HFFc6 (cell line): ENCODE measurements at regions not wholly inside any gene's neighbourhood (a gene's known extent, or its start where the extent isn't known, plus 50 kb on each side); places are given as distances from the start of the nearest gene placed in this dataset.

Experiments used
- DNase-seq: peaks from one replicate; pipeline ENCODE4 v3.0.0-alpha.2; 2018
- H3K27ac Mint-ChIP-seq: 2 replicates; pipeline ENCODE4 v1.8.0; 2020; ENCODE audit warnings: mild to moderate bottlenecking, mixed read lengths
- H3K27me3 Mint-ChIP-seq: 2 replicates; pipeline ENCODE4 v1.8.0; 2021; ENCODE audit warnings: mild to moderate bottlenecking, moderate library complexity, mixed read lengths; ENCODE audit not compliant: insufficient read depth
- H3K36me3 Mint-ChIP-seq: 2 replicates; pipeline ENCODE4 v1.8.0; 2021; ENCODE audit warnings: low read depth, mixed read lengths
- H3K4me1 Mint-ChIP-seq: 2 replicates; pipeline ENCODE4 v1.8.0; 2020; ENCODE audit warnings: low read depth, mixed read lengths
- H3K4me3 Mint-ChIP-seq: 2 replicates; pipeline ENCODE4 v1.8.0; 2020; ENCODE audit warnings: mild to moderate bottlenecking, moderate library complexity, mixed read lengths
- H3K9me3 Mint-ChIP-seq: 2 replicates; pipeline ENCODE4 v1.8.0; 2020; ENCODE audit warnings: mild to moderate bottlenecking, mixed read lengths
- CTCF ChIP-seq: fragments of 200-600 bp; sonication (generic); IDR thresholded peaks from 2 replicates; pipeline ENCODE4 v1.5.0; 2021; ENCODE audit warnings: antibody characterized with exemption, mild to moderate bottlenecking

- no peak overlapping the region for H3K27ac Mint-ChIP-seq
- peaks cover 5% of the 10 kb centered on the region for H3K36me3 Mint-ChIP-seq
- DNase-seq = no peak
- H3K27me3 Mint-ChIP-seq = no peaks in the 10 kb centered on the region
- TF ChIP-seq CTCF = no peak
- peaks cover 49% of the 10 kb centered on the region for H3K9me3 Mint-ChIP-seq
- no peak overlapping the region for H3K4me3 Mint-ChIP-seq
- no peaks in the 10 kb centered on the region for H3K4me1 Mint-ChIP-seq
These were observed 345.1 kb downstream of the GLRX3 start for GRCh38 chr10:130481076-130481930.

DNA sequence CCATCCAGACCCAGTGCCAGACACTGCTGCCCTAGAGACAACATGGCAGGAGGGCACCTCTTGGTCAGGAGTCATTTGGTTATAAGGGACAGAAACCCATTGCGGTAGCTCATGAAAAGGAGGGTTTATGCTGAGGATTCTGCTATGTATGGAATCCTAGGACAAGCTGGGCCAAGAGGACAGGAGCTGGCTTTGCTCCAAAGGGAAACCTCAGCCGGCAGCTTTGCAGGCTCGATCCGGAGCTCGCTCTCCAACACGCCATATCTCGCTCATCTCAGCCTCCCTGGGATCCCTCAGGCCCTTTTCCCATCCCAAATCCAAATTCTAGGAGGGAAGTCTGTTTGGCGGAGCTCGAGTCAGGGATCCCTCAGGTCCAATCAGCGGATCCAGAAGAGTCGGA, 345.7 kb downstream of the GLRX3 start:
- no peaks in the 10 kb centered on the region for H3K4me1 Mint-ChIP-seq
- no peak for DNase-seq
- no peak overlapping the region for H3K27ac Mint-ChIP-seq

GRCh38 chr10:130483691-130484467, 347.7 kb downstream of the GLRX3 start:
- Mint-ChIP-seq H3K4me3 (no peak overlapping the region), H3K27ac (no peak overlapping the region), H3K36me3 (peaks cover 5% of the 10 kb centered on the region), H3K9me3 (peaks cover 44% of the 10 kb centered on the region), H3K27me3 (peaks cover 2% of the 10 kb centered on the region; the same call in 1 of the 2 replicates), H3K4me1 (no peaks in the 10 kb centered on the region)
- TF ChIP-seq CTCF = no peak
- DNase-seq = no peak

More for the DNA sequence above, 345.7 kb downstream of the GLRX3 start:
- no peak for TF ChIP-seq CTCF
- peaks cover 45% of the 10 kb centered on the region for H3K9me3 Mint-ChIP-seq
- no peaks in the 10 kb centered on the region for H3K27me3 Mint-ChIP-seq
- no peak overlapping the region for H3K4me3 Mint-ChIP-seq
- peaks cover 5% of the 10 kb centered on the region for H3K36me3 Mint-ChIP-seq

DNA sequence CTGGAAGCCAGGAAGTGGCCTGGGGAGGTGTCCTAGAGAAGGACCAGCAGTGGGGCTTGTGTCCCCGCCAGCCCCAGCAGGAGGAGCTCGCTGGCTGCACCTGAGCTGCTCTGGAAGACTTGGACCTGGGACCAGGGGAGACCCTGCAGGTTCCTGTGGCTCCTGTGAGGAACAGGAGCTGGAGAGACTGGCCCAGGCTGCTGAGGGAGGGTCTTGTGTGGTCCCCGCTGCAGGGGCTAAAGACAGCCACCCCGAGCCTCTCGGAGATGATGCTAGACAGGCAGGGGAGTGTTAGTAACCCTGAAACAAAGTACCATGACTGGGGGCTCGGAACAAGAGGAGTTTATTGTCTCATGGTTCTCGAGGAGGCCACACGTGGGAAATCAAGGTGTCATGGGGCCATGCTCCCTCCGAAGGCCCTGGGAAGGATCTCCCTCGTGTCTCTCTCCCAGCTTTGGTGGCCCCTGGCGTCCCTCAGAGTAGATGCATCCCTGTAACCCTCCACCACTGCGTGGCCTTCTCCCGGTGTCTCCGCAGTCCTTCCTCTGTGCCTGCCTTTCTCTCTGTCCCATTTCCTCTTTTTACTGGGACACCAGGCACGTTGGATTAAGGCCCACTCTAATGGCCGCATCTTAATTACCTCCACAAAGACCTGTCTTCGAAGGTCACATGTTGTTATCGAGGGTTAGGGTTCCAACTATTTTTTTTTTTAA, 348.4 kb downstream of the GLRX3 start:
- no peak overlapping the region for H3K4me3 Mint-ChIP-seq

More for the DNA sequence above, 348.4 kb downstream of the GLRX3 start:
- Mint-ChIP-seq H3K9me3 (peaks cover 43% of the 10 kb centered on the region), H3K4me1 (no peaks in the 10 kb centered on the region), H3K36me3 (peaks cover 5% of the 10 kb centered on the region), H3K27me3 (peaks cover 3% of the 10 kb centered on the region; the same call in 1 of the 2 replicates), H3K27ac (no peak overlapping the region)
- no peak for DNase-seq
- TF ChIP-seq CTCF = no peak
